DND-41 (cell line): ENCODE measurements at regions not wholly inside any gene's neighbourhood (a gene's known extent, or its start where the extent isn't known, plus 50 kb on each side); places are given as distances from the start of the nearest gene placed in this dataset.

Experiments
- CTCF ChIP-seq: IDR thresholded peaks from 2 replicates; pipeline ENCODE4 v1.5.1; 2012; ENCODE audit warnings: borderline replicate concordance, low read length, moderate library complexity, mild to moderate bottlenecking; ENCODE audit not compliant: poor library complexity, severe bottlenecking; ENCODE audit errors: extremely low read depth
- EZH2 ChIP-seq: IDR thresholded peaks from 3 replicates; pipeline ENCODE4 v1.6.1; 2012; ENCODE audit warnings: borderline replicate concordance, low read depth, mild to moderate bottlenecking, moderate library complexity, low read length, inconsistent platforms; ENCODE audit not compliant: severe bottlenecking

GRCh38 chr12:110995615-110996014 lies 75.2 kb upstream of the MYL2 start:
- TF ChIP-seq CTCF = no peak
- TF ChIP-seq EZH2 = no peak
